Nephron (organoid): ENCODE measurements at regions not wholly inside any gene's neighbourhood (a gene's known extent, or its start where the extent isn't known, plus 50 kb on each side); places are given as distances from the start of the nearest gene placed in this dataset.

ENCODE experiments used
- H3K27ac Mint-ChIP-seq, 3 experiments: 2 replicates each; pipeline ENCODE4 v1.8.0; 2020; ENCODE audit warnings: mixed read lengths in 3 of 3, mild to moderate bottlenecking in 2 of 3, moderate library complexity in 1 of 3
- H3K27me3 Mint-ChIP-seq: 2 replicates; pipeline ENCODE4 v1.8.0; 2021; ENCODE audit warnings: low read depth, mild to moderate bottlenecking, moderate library complexity, mixed read lengths
- H3K36me3 Mint-ChIP-seq: 2 replicates; pipeline ENCODE4 v1.8.0; 2020; ENCODE audit warnings: low read depth, mixed read lengths
- H3K4me1 Mint-ChIP-seq: 2 replicates; pipeline ENCODE4 v1.8.0; 2020; ENCODE audit warnings: mixed read lengths
- H3K4me3 Mint-ChIP-seq, 3 experiments: 2 replicates each; pipeline ENCODE4 v1.8.0; 2020; ENCODE audit warnings: mild to moderate bottlenecking in 3 of 3, mixed read lengths in 3 of 3, moderate library complexity in 2 of 3
- H3K9me3 Mint-ChIP-seq: 2 replicates; pipeline ENCODE4 v1.8.0; 2020; ENCODE audit warnings: mixed read lengths
- CTCF ChIP-seq, 3 experiments: fragments of 200-600 bp; sonication (generic); IDR thresholded peaks; one replicate each; pipeline ENCODE4 v1.5.0; 2021; ENCODE audit warnings: antibody characterized with exemption in 3 of 3; ENCODE audit not compliant: unreplicated experiment in 3 of 3

- Mint-ChIP-seq H3K4me1 (peaks cover 5% of the 10 kb centered on the region), H3K27me3 (peaks cover 17% of the 10 kb centered on the region), H3K27ac (no peak overlapping the region), H3K4me3 (no peak overlapping the region), H3K9me3 (peaks cover 5% of the 10 kb centered on the region), H3K36me3 (no peaks in the 10 kb centered on the region)
- no peak for TF ChIP-seq CTCF (IDR thresholded peaks at IDR 0.05; ENCODE audit: unreplicated experiment in 3 of 3)
Measured at GRCh38 chr17:77822302-77823030, 136.0 kb upstream of the TNRC6C start.

GRCh38 chr17:77824102-77824779 is 134.3 kb upstream of the TNRC6C start:
- Mint-ChIP-seq H3K4me1 (peaks cover 4% of the 10 kb centered on the region), H3K36me3 (no peaks in the 10 kb centered on the region), H3K27ac (peak overlapping the region in 1 of 3 experiments; percentile 2), H3K9me3 (no peaks in the 10 kb centered on the region), H3K4me3 (no peak overlapping the region), H3K27me3 (peaks cover 24% of the 10 kb centered on the region)
- TF ChIP-seq CTCF (IDR thresholded peaks at IDR 0.05; ENCODE audit: unreplicated experiment in 3 of 3), result no peak

GRCh38 chr17:77824780-77825280 is 133.7 kb upstream of the TNRC6C start:
- H3K4me1 Mint-ChIP-seq, result peaks cover 5% of the 10 kb centered on the region
- peaks cover 24% of the 10 kb centered on the region for H3K27me3 Mint-ChIP-seq
- H3K27ac Mint-ChIP-seq, result no peak overlapping the region
- TF ChIP-seq CTCF (IDR thresholded peaks at IDR 0.05; ENCODE audit: unreplicated experiment in 3 of 3), result no peak
- H3K4me3 Mint-ChIP-seq, result no peak overlapping the region
- H3K9me3 Mint-ChIP-seq, result no peaks in the 10 kb centered on the region
- H3K36me3 Mint-ChIP-seq, result no peaks in the 10 kb centered on the region

GRCh38 chr17:77825621-77826020 is 132.9 kb upstream of the TNRC6C start:
- peaks cover 11% of the 10 kb centered on the region for H3K4me1 Mint-ChIP-seq
- peaks cover 24% of the 10 kb centered on the region for H3K27me3 Mint-ChIP-seq
- no peak overlapping the region for H3K4me3 Mint-ChIP-seq
- H3K36me3 Mint-ChIP-seq, result no peaks in the 10 kb centered on the region
- no peak overlapping the region for H3K27ac Mint-ChIP-seq
- no peak for TF ChIP-seq CTCF (IDR thresholded peaks at IDR 0.05; ENCODE audit: unreplicated experiment in 3 of 3)
- H3K9me3 Mint-ChIP-seq, result no peaks in the 10 kb centered on the region

- no peak overlapping the region for H3K27ac Mint-ChIP-seq
- no peaks in the 10 kb centered on the region for H3K9me3 Mint-ChIP-seq
- H3K27me3 Mint-ChIP-seq, result peaks cover 26% of the 10 kb centered on the region
- H3K36me3 Mint-ChIP-seq, result no peaks in the 10 kb centered on the region
- H3K4me3 Mint-ChIP-seq, result no peak overlapping the region
- no peak for TF ChIP-seq CTCF (IDR thresholded peaks at IDR 0.05; ENCODE audit: unreplicated experiment in 3 of 3)
- H3K4me1 Mint-ChIP-seq, result peaks cover 18% of the 10 kb centered on the region
Measured at GRCh38 chr17:77826132-77826873, 132.2 kb upstream of the TNRC6C start.
